PC-9 (cell line): ENCODE measurements at regions not wholly inside any gene's neighbourhood (a gene's known extent, or its start where the extent isn't known, plus 50 kb on each side); places are given as distances from the start of the nearest gene placed in this dataset.

ENCODE experiments used
- BruUV-seq: library from RNA; stranded (reverse); fragments of 400-500 nt; replicated peaks from 2 replicates; lab custom pipeline; 2021; lab: Mats Ljungman, UMichigan
- CTCF ChIA-PET: fragments of 300-600 bp; sonication (Branson Sonifier 250); formaldehyde crosslinking; loops from one replicate; lab custom pipeline; 2022; ENCODE audit warnings: antibody characterized with exemption; lab: Charles Lee
- POLR2A ChIA-PET: fragments of 300-600 bp; sonication (Branson Sonifier 250); formaldehyde crosslinking; loops from one replicate; lab custom pipeline; 2022; ENCODE audit warnings: antibody characterized with exemption; ENCODE audit not compliant: unreplicated experiment; lab: Charles Lee
- DNase-seq, 2 experiments: peaks; one replicate each; pipeline versions ENCODE4 v3.0.0 to v3.0.0-alpha.2; 2015 to 2022; ENCODE audit warnings: mixed read lengths in 1 of 2
- H2AFZ ChIP-seq: fragments of 200-600 bp; sonication (generic); 2 replicates; pipeline ENCODE4 v1.8.1; 2017; ENCODE audit warnings: antibody characterized with exemption
- H3F3A ChIP-seq: fragments of 200-600 bp; sonication (generic); 2 replicates; pipeline ENCODE4 v1.8.1; 2017; ENCODE audit warnings: antibody characterized with exemption, mild to moderate bottlenecking, low read depth; ENCODE audit not compliant: insufficient read depth
- H3K27ac ChIP-seq: fragments of 200-600 bp; sonication (generic); 2 replicates; pipeline ENCODE4 v1.6.1; 2016; ENCODE audit warnings: mixed run types
- H3K27me3 ChIP-seq: fragments of 200-600 bp; sonication (generic); 2 replicates; pipeline ENCODE4 v1.6.1; 2016; ENCODE audit warnings: low read depth, mixed run types; ENCODE audit not compliant: insufficient read depth
- H3K36me3 ChIP-seq: fragments of 200-600 bp; sonication (generic); 2 replicates; pipeline ENCODE4 v1.6.1; 2016; ENCODE audit warnings: low read depth, mixed run types
- H3K4me1 ChIP-seq: fragments of 200-600 bp; sonication (generic); replicated peaks from 2 replicates; pipeline ENCODE4 v1.6.1; 2016; ENCODE audit warnings: mixed run types; ENCODE audit not compliant: insufficient read depth
- H3K4me2 ChIP-seq: fragments of 200-600 bp; sonication (generic); 2 replicates; pipeline ENCODE4 v1.6.1; 2017; ENCODE audit warnings: mixed run types
- H3K4me3 ChIP-seq: fragments of 200-600 bp; sonication (generic); 2 replicates; pipeline ENCODE4 v1.6.1; 2016; ENCODE audit warnings: mixed run types
- H3K79me2 ChIP-seq: fragments of 200-600 bp; sonication (generic); 2 replicates; pipeline ENCODE4 v1.6.1; 2017; ENCODE audit warnings: low read depth, mixed run types
- H3K9me2 ChIP-seq: fragments of 200-600 bp; sonication (generic); 2 replicates; pipeline ENCODE4 v1.8.1; 2017; ENCODE audit warnings: mild to moderate bottlenecking; ENCODE audit not compliant: insufficient read depth
- H3K9me3 ChIP-seq: fragments of 200-600 bp; sonication (generic); 2 replicates; pipeline ENCODE4 v1.8.1; 2016; ENCODE audit warnings: low read depth; ENCODE audit not compliant: insufficient read depth
- H4K20me1 ChIP-seq: fragments of 200-600 bp; sonication (generic); 2 replicates; pipeline ENCODE4 v1.8.1; 2017; ENCODE audit not compliant: insufficient read depth
- EZH2 ChIP-seq: fragments of 200-600 bp; sonication (generic); IDR thresholded peaks from 2 replicates; pipeline ENCODE4 v1.8.0; 2017; ENCODE audit warnings: antibody characterized with exemption, low read depth
- intact Hi-C: fragments of 100-400 bp; cut with micrococcal nuclease; formaldehyde crosslinking; loops from one replicate; pipeline ENCODE4 v1.10.0; 2022; ENCODE audit not compliant: unreplicated experiment
- TF ChIP-seq, protein P1 (sequence below): fragments of 200-600 bp; sonication (generic); conservative IDR thresholded peaks from 2 replicates; pipeline ENCODE4 v1.6.1; 2017; ENCODE audit warnings: mixed run types, antibody characterized with exemption, mild to moderate bottlenecking, moderate library complexity

DNA sequence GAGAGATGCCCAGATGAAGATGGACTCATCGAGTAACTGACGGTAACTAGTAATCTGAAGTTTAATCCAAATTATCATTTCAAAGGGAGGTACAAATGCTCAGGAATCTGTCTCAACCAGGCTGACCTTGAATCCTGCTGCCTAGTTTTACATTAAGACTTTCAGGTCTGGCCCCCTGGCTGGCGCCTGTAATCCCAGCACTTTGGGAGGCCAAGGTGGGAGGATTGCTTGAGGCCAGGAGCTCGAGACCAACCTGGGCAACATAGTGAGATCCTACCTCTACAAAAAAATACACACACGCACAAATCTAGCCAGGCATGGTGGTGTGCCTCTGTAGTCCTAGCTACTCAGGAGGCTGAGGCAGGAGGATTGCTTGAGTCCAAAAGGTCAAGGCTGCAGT, 95.7 kb upstream of the AKT3 start:
- intact Hi-C loops: loop anchor here (5.0 kb wide), 1 partner anchor 327 kb away; no protein-coding TSS in a partner anchor
- H3K9me2 ChIP-seq: no peaks in the 10 kb centered on the region
- POLR2A ChIA-PET: no interaction called here
- H3F3A ChIP-seq: peaks cover 5% of the 10 kb centered on the region; the same call in 1 of the 2 replicates
- no peak overlapping the region for H3K4me2 ChIP-seq
- BruUV-seq: no TSS peak
- no peak for DNase-seq
- CTCF ChIA-PET: no interaction called here
- H3K4me3 ChIP-seq: no peak overlapping the region
- H3K27ac ChIP-seq: no peak overlapping the region
- no peaks in the 10 kb centered on the region for H4K20me1 ChIP-seq
- peaks cover 16% of the 10 kb centered on the region for H3K4me1 ChIP-seq
- no peaks in the 10 kb centered on the region for H3K27me3 ChIP-seq
- H2AFZ ChIP-seq: no peak overlapping the region
- TF ChIP-seq, protein P1, sequence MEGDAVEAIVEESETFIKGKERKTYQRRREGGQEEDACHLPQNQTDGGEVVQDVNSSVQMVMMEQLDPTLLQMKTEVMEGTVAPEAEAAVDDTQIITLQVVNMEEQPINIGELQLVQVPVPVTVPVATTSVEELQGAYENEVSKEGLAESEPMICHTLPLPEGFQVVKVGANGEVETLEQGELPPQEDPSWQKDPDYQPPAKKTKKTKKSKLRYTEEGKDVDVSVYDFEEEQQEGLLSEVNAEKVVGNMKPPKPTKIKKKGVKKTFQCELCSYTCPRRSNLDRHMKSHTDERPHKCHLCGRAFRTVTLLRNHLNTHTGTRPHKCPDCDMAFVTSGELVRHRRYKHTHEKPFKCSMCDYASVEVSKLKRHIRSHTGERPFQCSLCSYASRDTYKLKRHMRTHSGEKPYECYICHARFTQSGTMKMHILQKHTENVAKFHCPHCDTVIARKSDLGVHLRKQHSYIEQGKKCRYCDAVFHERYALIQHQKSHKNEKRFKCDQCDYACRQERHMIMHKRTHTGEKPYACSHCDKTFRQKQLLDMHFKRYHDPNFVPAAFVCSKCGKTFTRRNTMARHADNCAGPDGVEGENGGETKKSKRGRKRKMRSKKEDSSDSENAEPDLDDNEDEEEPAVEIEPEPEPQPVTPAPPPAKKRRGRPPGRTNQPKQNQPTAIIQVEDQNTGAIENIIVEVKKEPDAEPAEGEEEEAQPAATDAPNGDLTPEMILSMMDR: no peak
- TF ChIP-seq EZH2: no peak
- H3K79me2 ChIP-seq: no peaks in the 10 kb centered on the region
- H3K9me3 ChIP-seq: no peaks in the 10 kb centered on the region
- H3K36me3 ChIP-seq: no peaks in the 10 kb centered on the region

DNA sequence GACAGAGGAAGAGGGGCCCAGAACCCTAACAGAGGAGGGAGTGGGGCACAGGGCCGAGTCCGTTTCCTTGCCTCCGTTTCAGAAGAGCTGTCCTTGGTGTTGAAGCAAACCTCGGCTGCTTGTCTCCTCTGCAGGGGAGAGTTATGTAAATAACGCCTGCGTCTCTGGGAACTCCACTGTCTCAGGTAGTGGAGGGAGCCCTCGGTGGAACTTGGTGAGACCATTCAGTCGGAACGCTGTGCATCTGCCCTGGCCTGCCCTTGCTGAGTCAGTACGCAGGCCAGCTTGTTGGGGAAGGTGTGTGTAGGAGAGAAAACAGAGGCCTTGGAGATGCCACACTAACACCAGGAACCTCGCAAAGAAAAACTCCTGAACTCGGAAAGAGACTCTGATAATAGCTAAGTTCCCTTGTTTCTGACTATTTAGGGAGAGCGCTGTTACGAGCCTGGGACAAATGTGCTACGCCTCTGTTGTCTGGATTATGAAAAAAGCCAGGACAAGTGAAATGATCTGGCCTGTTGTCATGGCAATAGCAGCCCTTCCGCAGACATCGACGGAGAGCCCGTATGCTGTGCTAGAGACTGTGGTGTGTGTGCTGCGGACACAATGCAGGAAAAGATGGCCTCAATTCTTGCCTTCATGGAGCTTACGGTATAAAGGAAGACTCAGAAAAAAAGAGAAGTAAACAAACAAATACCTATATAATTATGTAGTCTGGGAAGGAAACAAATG, 94.6 kb upstream of the AKT3 start:
- ChIA-PET POLR2A (no interaction called here), CTCF (no interaction called here)
- no peak for DNase-seq
- Histone ChIP-seq H3K4me3 (no peak overlapping the region), H2AFZ (no peak overlapping the region), H3K36me3 (no peaks in the 10 kb centered on the region), H3K27ac (no peak overlapping the region), H3K4me1 (0 out of 2 replicates have a peak, but pooled peaks cover 5% of the 10 kb centered on the region), H3K4me2 (no peak overlapping the region), H3K9me2 (no peaks in the 10 kb centered on the region), H3K27me3 (no peaks in the 10 kb centered on the region), H4K20me1 (no peaks in the 10 kb centered on the region), H3K79me2 (no peaks in the 10 kb centered on the region), H3F3A (no peaks in the 10 kb centered on the region; the same call in 1 of the 2 replicates), H3K9me3 (0 out of 2 replicates have a peak, but pooled peaks cover 1% of the 10 kb centered on the region)
- TF ChIP-seq, protein P1: no peak
- TF ChIP-seq EZH2: no peak
- no TSS peak for BruUV-seq
- intact Hi-C loops: loop anchor here (5.0 kb wide), 1 partner anchor 328 kb away; no protein-coding TSS in a partner anchor

DNA sequence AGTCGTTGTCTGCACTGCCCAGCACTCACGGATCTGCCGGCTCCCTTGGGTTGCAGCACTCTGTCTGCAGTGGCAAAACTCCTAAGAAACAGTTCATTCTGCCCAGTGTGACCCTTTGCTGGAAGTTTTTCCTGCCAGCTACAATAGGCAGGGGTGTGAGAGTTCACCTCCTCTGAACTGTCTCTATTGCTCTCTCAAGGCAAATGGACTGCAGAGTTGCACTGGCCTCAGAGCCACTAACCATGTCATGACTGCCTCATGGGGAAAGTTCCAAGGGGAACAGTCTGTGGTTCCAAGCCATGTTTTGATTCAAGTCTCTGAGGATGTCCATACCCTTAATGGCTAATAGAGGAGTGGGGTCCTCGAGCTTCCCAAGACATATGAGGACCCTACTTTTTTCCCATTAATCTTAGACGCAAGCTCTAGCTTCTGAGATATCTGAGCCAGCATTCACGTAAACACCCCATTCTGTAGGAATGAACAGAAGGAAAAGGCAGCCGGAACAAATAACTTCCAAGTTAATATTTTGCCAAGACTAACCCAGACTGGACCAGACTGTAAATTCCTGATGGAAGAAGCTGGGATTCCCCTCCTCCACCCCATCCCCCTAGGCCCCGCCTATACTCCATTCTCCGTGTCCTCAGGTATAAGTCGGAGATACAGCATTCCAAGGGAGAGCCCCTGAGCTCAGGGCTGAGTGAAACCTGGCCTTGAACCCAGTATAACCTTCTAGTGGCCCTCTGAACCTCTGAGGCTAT, 93.8 kb upstream of the AKT3 start:
- no peaks in the 10 kb centered on the region for H3F3A ChIP-seq
- H3K27me3 ChIP-seq: no peaks in the 10 kb centered on the region
- H3K9me2 ChIP-seq: no peaks in the 10 kb centered on the region
- CTCF ChIA-PET: no interaction called here
- no peak for DNase-seq
- intact Hi-C loops: no loop called here
- no peaks in the 10 kb centered on the region for H3K36me3 ChIP-seq
- H3K4me3 ChIP-seq: no peak overlapping the region
- BruUV-seq: no TSS peak
- no peaks in the 10 kb centered on the region for H3K79me2 ChIP-seq
- no peak overlapping the region for H3K4me2 ChIP-seq
- POLR2A ChIA-PET: no interaction called here
- no peak overlapping the region for H2AFZ ChIP-seq
- TF ChIP-seq, protein P1: no peak
- no peaks in the 10 kb centered on the region for H4K20me1 ChIP-seq
- H3K27ac ChIP-seq: no peak overlapping the region
- H3K4me1 ChIP-seq: peaks cover 5% of the 10 kb centered on the region
- H3K9me3 ChIP-seq: 0 out of 2 replicates have a peak, but pooled peaks cover 4% of the 10 kb centered on the region
